OCI-LY7 (cell line): ENCODE measurements at regions not wholly inside any gene's neighbourhood (a gene's known extent, or its start where the extent isn't known, plus 50 kb on each side); places are given as distances from the start of the nearest gene placed in this dataset.

Experiments
- CTCF ChIP-seq: fragments of 200-600 bp; sonication (generic); conservative IDR thresholded peaks from 2 replicates; pipeline ENCODE4 v1.5.1; 2014; ENCODE audit warnings: mild to moderate bottlenecking, antibody characterized with exemption, low read length, moderate library complexity, mixed read lengths
- EZH2phosphoT487 ChIP-seq: fragments of 200-600 bp; sonication (generic); IDR thresholded peaks from 2 replicates; pipeline ENCODE4 v1.6.1; 2018; ENCODE audit warnings: low read depth, borderline replicate concordance, mild to moderate bottlenecking, mixed run types, antibody characterized with exemption, low read length, moderate library complexity, mixed read lengths

GRCh38 chr3:64824394-64824909 lies 136.7 kb upstream of the ADAMTS9 start:
- no peak for TF ChIP-seq CTCF
- no peak for TF ChIP-seq EZH2phosphoT487
